Kidney (tissue), 13 donors: ENCODE measurements at regions not wholly inside any gene's neighbourhood (a gene's known extent, or its start where the extent isn't known, plus 50 kb on each side); places are given as distances from the start of the nearest gene placed in this dataset.

Experiments used
- DNase-seq, 5 donors: peaks; one replicate each; pipeline ENCODE4 v3.0.0-alpha.2; 2013 to 2020
- FAIRE-seq: peaks from 2 replicates; lab custom pipeline; 2012; peaks lifted over from hg19 to GRCh38; lab: Jason Lieb, UNC
- H3K27ac ChIP-seq, 2 donors: one replicate each; pipeline ENCODE4 v1.7.0; 2013; ENCODE audit warnings: low read depth in 2 of 2, low read length in 2 of 2, inconsistent platforms in 1 of 2
- H3K27me3 ChIP-seq: one replicate; pipeline ENCODE4 v1.7.1; 2013; ENCODE audit warnings: low read length, inconsistent platforms; ENCODE audit not compliant: control insufficient read depth, insufficient read depth
- H3K36me3 ChIP-seq, 3 donors: one replicate each; pipeline versions ENCODE4 v1.7.0 to v1.7.1; 2013; ENCODE audit warnings: low read length in 3 of 3, control low read depth in 1 of 3, inconsistent platforms in 1 of 3; ENCODE audit not compliant: insufficient read depth in 3 of 3, control insufficient read depth in 2 of 3
- H3K4me1 ChIP-seq, 3 donors: one replicate each; pipeline versions ENCODE4 v1.7.0 to v1.7.1; 2013; ENCODE audit warnings: low read length in 3 of 3, inconsistent platforms in 1 of 3, low read depth in 1 of 3; ENCODE audit not compliant: control insufficient read depth in 2 of 3, insufficient read depth in 2 of 3
- H3K4me3 ChIP-seq, 3 donors: one replicate each; pipeline versions ENCODE4 v1.7.0 to v1.8.1; 2013; ENCODE audit warnings: low read length in 3 of 3, control low read depth in 1 of 3, inconsistent platforms in 1 of 3
- H3K9ac ChIP-seq, 3 donors: one replicate each; pipeline versions ENCODE4 v1.7.0 to v1.7.1; 2013; ENCODE audit warnings: low read length in 3 of 3, control low read depth in 1 of 3, inconsistent platforms in 1 of 3
- H3K9me3 ChIP-seq, 3 donors: one replicate each; pipeline versions ENCODE4 v1.7.0 to v1.7.1; 2013; ENCODE audit warnings: low read length in 3 of 3, control low read depth in 1 of 3, inconsistent platforms in 1 of 3; ENCODE audit not compliant: control insufficient read depth in 2 of 3, insufficient read depth in 1 of 3
- CTCF ChIP-seq: IDR thresholded peaks from 3 replicates; pipeline ENCODE4 v1.5.1; 2012; ENCODE audit warnings: mild to moderate bottlenecking, moderate library complexity, borderline replicate concordance; ENCODE audit not compliant: insufficient read depth; ENCODE audit errors: extremely low read depth
- intact Hi-C: fragments of 100-400 bp; cut with DNase I; formaldehyde crosslinking; loops from one replicate; pipeline ENCODE4 v1.11.1; 2022
- donor health status: control.
- donor health status: control.
- donor health status: control.
- donor health status: control.
- donor health status: control.
- donor health status: DM: yes; HTN: yes; CAD: no.
- donor health status: Normal renal cell carcinoma (clear cell type).

GRCh38 chr12:110983811-110984210, 63.4 kb upstream of the MYL2 start:
- Histone ChIP-seq H3K9me3 (no peaks in the 10 kb centered on the region), H3K27me3 (no peaks in the 10 kb centered on the region), H3K4me1 (no peaks in the 10 kb centered on the region), H3K27ac (no peak overlapping the region), H3K9ac (no peak overlapping the region), H3K36me3 (no peaks in the 10 kb centered on the region), H3K4me3 (no peak overlapping the region)
- DNase-seq (no peak), FAIRE-seq (no peak)
- no peak for TF ChIP-seq CTCF
- intact Hi-C loops: no loop called here

GRCh38 chr12:110972866-110973265, 52.5 kb upstream of the MYL2 start:
- no peak for TF ChIP-seq CTCF
- Histone ChIP-seq H3K9ac (no peak overlapping the region), H3K27me3 (no peaks in the 10 kb centered on the region), H3K36me3 (no peaks in the 10 kb centered on the region), H3K27ac (no peak overlapping the region), H3K4me3 (no peak overlapping the region), H3K9me3 (peaks cover 0 to 18% (median 5%) of the 10 kb centered on the region in 3 donors), H3K4me1 (no peaks in the 10 kb centered on the region)
- no peak for FAIRE-seq
- no peak for DNase-seq
- intact Hi-C loops: no loop called here

GRCh38 chr12:110971936-110972335, 51.6 kb upstream of the MYL2 start:
- peaks cover 0 to 13% (median 3%) of the 10 kb centered on the region in 3 donors for H3K9me3 ChIP-seq
- H3K9ac ChIP-seq: no peak overlapping the region
- no peaks in the 10 kb centered on the region for H3K4me1 ChIP-seq
- intact Hi-C loops: no loop called here
- no peak overlapping the region for H3K27ac ChIP-seq
- H3K4me3 ChIP-seq: no peak overlapping the region
- no peak for DNase-seq
- no peak for TF ChIP-seq CTCF
- no peaks in the 10 kb centered on the region for H3K36me3 ChIP-seq
- FAIRE-seq: no peak
- H3K27me3 ChIP-seq: no peaks in the 10 kb centered on the region

GRCh38 chr12:110971189-110971920, 51.0 kb upstream of the MYL2 start:
- Histone ChIP-seq H3K27me3 (no peaks in the 10 kb centered on the region), H3K4me1 (no peaks in the 10 kb centered on the region), H3K36me3 (no peaks in the 10 kb centered on the region), H3K4me3 (no peak overlapping the region), H3K9me3 (peaks cover 0 to 9% (median 3%) of the 10 kb centered on the region in 3 donors), H3K27ac (no peak overlapping the region), H3K9ac (no peak overlapping the region)
- intact Hi-C loops: no loop called here
- no peak for TF ChIP-seq CTCF
- no peak for FAIRE-seq
- no peak for DNase-seq
